ENCODE measurements at regions not wholly inside any gene's neighbourhood (a gene's known extent, or its start where the extent isn't known, plus 50 kb on each side); places are given as distances from the start of the nearest gene placed in this dataset.

DNA sequence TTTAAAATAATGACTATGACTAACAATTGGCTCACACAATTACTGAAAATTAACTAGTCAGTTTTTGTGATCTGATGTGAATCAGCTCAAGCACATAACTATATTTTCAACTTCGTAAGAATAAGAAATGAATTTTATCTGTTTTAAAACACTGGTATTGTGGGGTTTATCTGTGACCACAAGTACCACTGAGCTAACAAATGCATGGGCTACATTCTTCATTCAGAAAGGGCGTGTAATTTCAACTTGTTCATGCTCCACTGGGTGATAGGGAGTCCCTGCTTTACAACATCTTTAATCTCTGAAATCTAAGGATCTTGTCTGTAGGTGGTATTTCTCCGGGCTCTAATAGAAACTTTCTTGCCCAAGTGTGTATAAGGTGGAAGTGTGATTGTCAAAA, 1311.5 kb upstream of the GJE1 start:
- TF ChIP-seq CTCF (IDR thresholded peaks at IDR 0.05) (no peak), POLR2A (IDR thresholded peaks at IDR 0.05) (no peak)
- no peaks in the 10 kb centered on the region for H3K4me1 ChIP-seq
- DNase-seq, result no peak

DNA sequence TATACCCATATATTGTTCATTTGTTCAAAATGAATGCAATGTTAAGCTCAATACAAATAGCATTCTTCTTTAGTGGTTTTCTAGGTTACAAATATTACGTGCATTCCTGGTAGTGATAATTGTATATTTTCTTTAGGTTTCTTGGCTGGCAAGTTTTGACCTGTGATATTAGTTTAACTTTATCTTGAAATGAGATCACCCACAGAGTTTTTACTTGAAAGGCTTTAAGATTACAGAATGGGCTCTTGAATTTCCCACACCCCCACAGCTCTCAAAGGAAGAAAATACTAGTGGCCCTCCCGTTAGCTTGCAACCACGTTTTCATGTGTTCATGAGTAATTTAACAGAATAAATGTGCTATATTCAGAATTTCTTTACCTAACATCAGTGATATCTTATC, 1315.5 kb upstream of the GJE1 start:
- no peaks in the 10 kb centered on the region for H3K27me3 ChIP-seq
- H3K4me3 ChIP-seq, result no peak overlapping the region
- no peak for TF ChIP-seq POLR2A (IDR thresholded peaks at IDR 0.05)
- no peak overlapping the region for H3K27ac ChIP-seq
- no peaks in the 10 kb centered on the region for H3K9me3 ChIP-seq
- H3K36me3 ChIP-seq, result no peaks in the 10 kb centered on the region
- no peak for DNase-seq
- H3K4me1 ChIP-seq, result no peaks in the 10 kb centered on the region

More for the DNA sequence above, 1311.5 kb upstream of the GJE1 start:
- Histone ChIP-seq H3K27ac (no peak overlapping the region), H3K4me3 (no peak overlapping the region), H3K9me3 (no peaks in the 10 kb centered on the region), H3K27me3 (no peaks in the 10 kb centered on the region), H3K36me3 (no peaks in the 10 kb centered on the region)

- no peak overlapping the region for H3K4me3 ChIP-seq
- no peaks in the 10 kb centered on the region for H3K4me1 ChIP-seq
- no peaks in the 10 kb centered on the region for H3K27me3 ChIP-seq
- no peaks in the 10 kb centered on the region for H3K9me3 ChIP-seq
- DNase-seq, result no peak
- TF ChIP-seq POLR2A (IDR thresholded peaks at IDR 0.05) (no peak), CTCF (IDR thresholded peaks at IDR 0.05) (no peak)
- no peaks in the 10 kb centered on the region for H3K36me3 ChIP-seq
- H3K27ac ChIP-seq, result no peak overlapping the region
These were observed 1316.0 kb upstream of the GJE1 start for GRCh38 chr6:140816681-140817080.

DNA sequence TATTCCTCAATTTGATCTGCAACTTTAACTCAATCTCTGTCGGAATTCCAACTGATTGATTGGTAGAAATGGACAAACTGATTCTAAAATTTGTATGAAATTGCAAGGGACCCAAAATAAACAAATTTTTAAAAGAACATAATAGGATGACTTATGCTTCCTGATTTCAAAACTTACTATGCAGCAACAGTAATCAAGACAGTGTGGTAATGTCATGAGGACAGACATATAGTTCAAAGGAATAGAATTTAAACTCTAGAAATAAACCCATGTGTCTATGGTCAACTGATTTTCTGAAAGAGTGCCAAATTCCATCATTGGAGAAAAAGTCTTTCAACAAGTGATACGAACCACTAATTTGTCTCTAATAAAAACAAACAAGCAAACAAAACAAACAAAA, 1320.1 kb upstream of the GJE1 start:
- Histone ChIP-seq H3K36me3 (no peaks in the 10 kb centered on the region), H3K4me3 (no peak overlapping the region), H3K27me3 (no peaks in the 10 kb centered on the region), H3K9me3 (peaks cover 0 to 2% (median 0%) of the 10 kb centered on the region in 4 donors), H3K4me1 (no peaks in the 10 kb centered on the region), H3K27ac (no peak overlapping the region)
- TF ChIP-seq POLR2A (IDR thresholded peaks at IDR 0.05) (no peak), CTCF (IDR thresholded peaks at IDR 0.05) (no peak)
- no peak for DNase-seq

DNA sequence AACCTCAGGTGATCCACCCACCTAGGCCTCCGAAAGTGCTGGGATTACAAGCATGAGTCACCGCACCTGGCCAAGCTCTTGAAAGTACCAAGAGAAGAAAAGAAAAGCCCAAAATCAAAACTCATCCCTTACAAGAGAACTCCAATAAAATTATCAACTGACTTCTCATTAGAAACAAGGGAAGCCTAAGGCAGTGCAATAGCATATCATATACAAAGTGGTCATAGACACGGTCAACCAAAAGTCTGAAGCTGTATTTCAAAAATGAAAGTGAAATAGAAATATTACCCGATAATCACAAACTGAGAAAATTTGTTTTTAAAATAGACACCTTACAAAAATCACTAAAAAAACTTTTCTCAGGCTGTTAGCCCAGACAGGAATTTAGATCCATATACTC, 1321.1 kb upstream of the GJE1 start:
- H3K27me3 ChIP-seq, result no peaks in the 10 kb centered on the region
- H3K4me3 ChIP-seq, result no peak overlapping the region
- H3K36me3 ChIP-seq, result no peaks in the 10 kb centered on the region
- H3K4me1 ChIP-seq, result no peaks in the 10 kb centered on the region
- no peak overlapping the region for H3K27ac ChIP-seq
- no peak for DNase-seq
- no peak for TF ChIP-seq POLR2A (IDR thresholded peaks at IDR 0.05)
- no peak for TF ChIP-seq CTCF (IDR thresholded peaks at IDR 0.05)
- peaks cover 0 to 2% (median 0%) of the 10 kb centered on the region in 4 donors for H3K9me3 ChIP-seq

DNA sequence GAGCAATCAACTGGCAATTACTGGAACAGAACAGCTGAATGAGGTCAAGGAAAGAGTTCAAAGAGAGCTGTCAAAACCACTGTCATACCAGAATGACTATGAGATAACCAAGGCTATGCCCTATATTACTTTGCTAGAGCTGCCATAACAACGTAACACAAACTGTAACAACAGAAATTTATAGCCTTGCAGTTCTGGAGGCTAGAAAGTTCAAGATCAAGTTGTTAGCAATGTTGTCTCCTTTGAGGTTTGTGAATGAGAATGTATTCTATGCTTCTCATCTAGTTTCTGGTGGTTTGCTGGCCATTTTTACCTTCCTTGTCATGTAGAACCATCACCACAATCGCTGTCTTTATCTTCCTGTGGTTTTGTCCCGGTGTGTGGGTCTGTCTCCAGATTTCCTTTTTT, 1323.0 kb upstream of the GJE1 start:
- H3K27ac ChIP-seq, result no peak overlapping the region
- H3K9me3 ChIP-seq, result peaks cover 0 to 2% (median 0%) of the 10 kb centered on the region in 4 donors
- H3K4me1 ChIP-seq, result no peaks in the 10 kb centered on the region
- H3K27me3 ChIP-seq, result no peaks in the 10 kb centered on the region
- no peak for DNase-seq
- H3K4me3 ChIP-seq, result no peak overlapping the region
- TF ChIP-seq CTCF (IDR thresholded peaks at IDR 0.05), result no peak
- TF ChIP-seq POLR2A (IDR thresholded peaks at IDR 0.05), result no peak
- H3K36me3 ChIP-seq, result no peaks in the 10 kb centered on the region

All from Peyer's patch (tissue), 4 donors.